HT-29 (cell line): ENCODE measurements at regions not wholly inside any gene's neighbourhood (a gene's known extent, or its start where the extent isn't known, plus 50 kb on each side); places are given as distances from the start of the nearest gene placed in this dataset. TPM values are rescaled to one million over a fixed set of nuclear protein-coding genes. Genes with fewer than 3 reads are reported as not detected.
"Not testable (repeated sequence)": the region's sequence is repeated elsewhere in the genome, so short reads cannot be mapped to it uniquely, and the experiment has no call there.

Experiments
- DNase-seq: peaks from one replicate; pipeline ENCODE4 v3.0.0-alpha.2; 2015; ENCODE audit warnings: low spot score
- small RNA-seq: library from RNA; depleted of rRNA; stranded (forward); fragments of <200 nt; gene quantifications from one replicate; pipeline ENCODE3, GENCODE V24; 2014

GRCh38 chr7:98771941-98772603 lies 97.7 kb downstream of the TMEM130 start:
- DNase-seq = no peak

- DNase-seq = no peak
Measured at GRCh38 chr7:98774884-98775283, 94.9 kb downstream of the TMEM130 start.

GRCh38 chr7:98777051-98777450 lies 92.8 kb downstream of the TMEM130 start:
- DNase-seq = no peak

- no peak for DNase-seq
Measured at GRCh38 chr7:98778421-98778820, 91.4 kb downstream of the TMEM130 start.

GRCh38 chr7:98779800-98780587 lies 89.8 kb downstream of the TMEM130 start:
- DNase-seq = no peak

GRCh38 chr7:98784216-98784785 lies 85.5 kb downstream of the TMEM130 start:
- DNase-seq = no peak

- no peak for DNase-seq
Measured at GRCh38 chr7:98785929-98786571, 83.8 kb downstream of the TMEM130 start.

GRCh38 chr7:98788966-98789365 lies 80.8 kb downstream of the TMEM130 start:
- DNase-seq = no peak

GRCh38 chr7:98794453-98794852 lies 75.4 kb downstream of the TMEM130 start:
- DNase-seq = not testable (repeated sequence)

- no peak for DNase-seq
Measured at GRCh38 chr7:98795741-98796493, 73.9 kb downstream of the TMEM130 start.

Small RNA genes in the stretch of these regions (small RNA-seq; reads per million reads assigned to genes)
- gene RNU6-393P = not detected
